ENCODE measurements at regions not wholly inside any gene's neighbourhood (a gene's known extent, or its start where the extent isn't known, plus 50 kb on each side); places are given as distances from the start of the nearest gene placed in this dataset.

GRCh38 chr22:49048591-49048990 lies 779.1 kb downstream of the BRD1 start:
- no peaks in the 10 kb centered on the region for H3K9me3 Mint-ChIP-seq
- no peaks in the 10 kb centered on the region for H3K27me3 ChIP-seq (ENCODE audit: insufficient read depth)

More at GRCh38 chr22:49048591-49048990, 779.1 kb downstream of the BRD1 start:
- no peaks in the 10 kb centered on the region for H3K4me1 ChIP-seq (ENCODE audit: insufficient read depth)
- H3K79me2 ChIP-seq (replicated peaks; ENCODE audit: insufficient read depth), result no peaks in the 10 kb centered on the region
- TF ChIP-seq POLR2AphosphoS5 (IDR thresholded peaks at IDR 0.05; ENCODE audit: low read depth), result no peak
- TF ChIP-seq CTCF (conservative IDR thresholded peaks at IDR 0.05; ENCODE audit: low read depth in 2 of 2), result no peak
- TF ChIP-seq CREB1 (CRISPR knock-in tag; IDR thresholded peaks at IDR 0.05; ENCODE audit: low read depth), result no peak
- no peak for TF ChIP-seq JUNB (IDR thresholded peaks at IDR 0.05; ENCODE audit: unreplicated experiment)
- TF ChIP-seq ZNF462 (CRISPR knock-in tag; IDR thresholded peaks at IDR 0.05), result no peak
- no peak for TF ChIP-seq NANOG (IDR thresholded peaks at IDR 0.05; ENCODE audit: borderline replicate concordance)
- TF ChIP-seq ZNF331 (CRISPR knock-in tag; IDR thresholded peaks at IDR 0.05; ENCODE audit: low read depth), result no peak
- no peak for TF ChIP-seq ZNF114 (CRISPR knock-in tag; IDR thresholded peaks at IDR 0.05)
- no peak for TF ChIP-seq STAT1 (IDR thresholded peaks at IDR 0.05; ENCODE audit: unreplicated experiment)
- TF ChIP-seq EZH2phosphoT487 (IDR thresholded peaks at IDR 0.05; ENCODE audit: unreplicated experiment), result no peak
- TF ChIP-seq ETS1 (IDR thresholded peaks at IDR 0.05), result no peak
- TF ChIP-seq REST (IDR thresholded peaks at IDR 0.05; ENCODE audit: unreplicated experiment), result no peak
- H3K4me2 ChIP-seq, result no peak overlapping the region
- H3K27ac Mint-ChIP-seq, result no peak overlapping the region
- DNase-seq (ENCODE audit: low spot score) (no peak), ATAC-seq (no peak)
- no peak overlapping the region for H3K4me3 Mint-ChIP-seq
- H3K36me3 Mint-ChIP-seq (ENCODE audit: low read depth), result no peaks in the 10 kb centered on the region
- H3K27me3 Mint-ChIP-seq (ENCODE audit: insufficient read depth, low read depth, poor library complexity), result peaks cover 11% of the 10 kb centered on the region
- no peak overlapping the region for H2AFZ ChIP-seq
- H3K4me1 Mint-ChIP-seq, result peaks cover 16% of the 10 kb centered on the region
- no peaks in the 10 kb centered on the region for H4K20me1 ChIP-seq (replicated peaks; ENCODE audit: insufficient read depth)
- no peaks in the 10 kb centered on the region for H3F3A ChIP-seq (replicated peaks; ENCODE audit: low read depth)
- no peak overlapping the region for H3K27ac ChIP-seq (ENCODE audit: low read depth)
- H3K4me3 ChIP-seq, result no peak overlapping the region
- H3K36me3 ChIP-seq (ENCODE audit: insufficient read depth), result no peaks in the 10 kb centered on the region; the same call in 1 of the 2 replicates
- no peaks in the 10 kb centered on the region for H3K9me2 ChIP-seq (ENCODE audit: insufficient read depth)

All from GM23338 (cell line).